HG02973 (cell line): ENCODE measurements at regions not wholly inside any gene's neighbourhood (a gene's known extent, or its start where the extent isn't known, plus 50 kb on each side); places are given as distances from the start of the nearest gene placed in this dataset.
A peak's percentile ranks its signal among the peaks of the same experiment; 100 is the strongest.

Source experiments
- ATAC-seq: cut with Tn5 transposase; IDR thresholded peaks from one replicate; pipeline ENCODE4 v1.9.1; 2021; ENCODE audit warnings: moderate library complexity; ENCODE audit not compliant: unreplicated experiment

GRCh38 chr13:63696055-63696454 lies 2280.4 kb upstream of the PCDH20 start:
- ATAC-seq, result no peak

GRCh38 chr13:63693696-63694095 lies 2278.0 kb upstream of the PCDH20 start:
- no peak for ATAC-seq

- ATAC-seq, result no peak
Observed at GRCh38 chr13:63691474-63691873, 2275.8 kb upstream of the PCDH20 start.

GRCh38 chr13:63690672-63691071 lies 2275.0 kb upstream of the PCDH20 start:
- no peak for ATAC-seq

- ATAC-seq, result no peak
Observed at GRCh38 chr13:63684822-63685221, 2269.2 kb upstream of the PCDH20 start.

GRCh38 chr13:63680704-63681103 lies 2265.1 kb upstream of the PCDH20 start:
- no peak for ATAC-seq

- no peak for ATAC-seq
Observed at GRCh38 chr13:63671296-63671695, 2255.6 kb upstream of the PCDH20 start.

GRCh38 chr13:63651394-63651793 lies 2235.7 kb upstream of the PCDH20 start:
- no peak for ATAC-seq

GRCh38 chr13:63643543-63643942 lies 2227.9 kb upstream of the PCDH20 start:
- no peak for ATAC-seq

GRCh38 chr13:63636316-63636993 lies 2220.8 kb upstream of the PCDH20 start:
- ATAC-seq, result peak; percentile 68

- no peak for ATAC-seq
Observed at GRCh38 chr13:63632321-63632720, 2216.7 kb upstream of the PCDH20 start.

GRCh38 chr13:63631006-63631405 lies 2215.4 kb upstream of the PCDH20 start:
- ATAC-seq, result no peak

- no peak for ATAC-seq
Observed at GRCh38 chr13:63629591-63629990, 2213.9 kb upstream of the PCDH20 start.

- no peak for ATAC-seq
Observed at GRCh38 chr13:63628310-63628709, 2212.7 kb upstream of the PCDH20 start.

GRCh38 chr13:63625869-63626268 lies 2210.2 kb upstream of the PCDH20 start:
- ATAC-seq, result no peak

- no peak for ATAC-seq
Observed at GRCh38 chr13:63614874-63615612, 2199.4 kb upstream of the PCDH20 start.

- ATAC-seq, result no peak
Observed at GRCh38 chr13:63607153-63607552, 2191.5 kb upstream of the PCDH20 start.

- no peak for ATAC-seq
Observed at GRCh38 chr13:63605962-63606361, 2190.3 kb upstream of the PCDH20 start.

GRCh38 chr13:63605403-63605802 lies 2189.8 kb upstream of the PCDH20 start:
- ATAC-seq, result no peak

GRCh38 chr13:63595811-63596210 lies 2180.2 kb upstream of the PCDH20 start:
- no peak for ATAC-seq

GRCh38 chr13:63586467-63586866 lies 2170.8 kb upstream of the PCDH20 start:
- no peak for ATAC-seq

- no peak for ATAC-seq
Observed at GRCh38 chr13:63578796-63579195, 2163.1 kb upstream of the PCDH20 start.

- no peak for ATAC-seq
Observed at GRCh38 chr13:63567031-63567430, 2151.4 kb upstream of the PCDH20 start.
